Midbrain (tissue), 1 donor: ENCODE measurements at regions not wholly inside any gene's neighbourhood (a gene's known extent, or its start where the extent isn't known, plus 50 kb on each side); places are given as distances from the start of the nearest gene placed in this dataset.

Source experiments
- DNase-seq: peaks from one replicate; lab custom pipeline; 2025; lab: John Stamatoyannopoulos, UW

- no peak for DNase-seq
These were observed 75.6 kb upstream of the NGF start for GRCh38 chr1:115413621-115414020.

- DNase-seq, result no peak
These were observed 75.2 kb upstream of the NGF start for GRCh38 chr1:115413208-115413607.

GRCh38 chr1:115412733-115413132, 74.7 kb upstream of the NGF start:
- DNase-seq, result no peak

- no peak for DNase-seq
These were observed 74.2 kb upstream of the NGF start for GRCh38 chr1:115412286-115412685.

- DNase-seq, result no peak
These were observed 73.5 kb upstream of the NGF start for GRCh38 chr1:115411371-115412063.

GRCh38 chr1:115409094-115410015, 71.3 kb upstream of the NGF start:
- DNase-seq, result no peak

- DNase-seq, result no peak
These were observed 70.5 kb upstream of the NGF start for GRCh38 chr1:115408533-115408932.

GRCh38 chr1:115404911-115405310, 66.9 kb upstream of the NGF start:
- no peak for DNase-seq

- no peak for DNase-seq
These were observed 64.7 kb upstream of the NGF start for GRCh38 chr1:115402753-115403184.

- DNase-seq, result no peak
These were observed 63.6 kb upstream of the NGF start for GRCh38 chr1:115401676-115402075.

- no peak for DNase-seq
These were observed 62.8 kb upstream of the NGF start for GRCh38 chr1:115400891-115401290.

- no peak for DNase-seq
These were observed 62.4 kb upstream of the NGF start for GRCh38 chr1:115400426-115400825.

- no peak for DNase-seq
These were observed 60.7 kb upstream of the NGF start for GRCh38 chr1:115398745-115399144.
